Right atrium auricular region (tissue), 2 donors: ENCODE measurements at regions not wholly inside any gene's neighbourhood (a gene's known extent, or its start where the extent isn't known, plus 50 kb on each side); places are given as distances from the start of the nearest gene placed in this dataset.
A peak's percentile ranks its signal among the peaks of the same experiment; 100 is the strongest.
"Not testable (repeated sequence)": the region's sequence is repeated elsewhere in the genome, so short reads cannot be mapped to it uniquely, and the experiment has no call there.

Experiments used
- DNase-seq: peaks from one replicate; pipeline ENCODE4 v3.0.0-alpha.2; 2019; ENCODE audit warnings: low spot score
- H3K27ac ChIP-seq, 2 donors: fragments of 200-600 bp; sonication (generic); 1 replicate in 1 of 2; 2 replicates in 1 of 2; pipeline ENCODE4 v1.5.1; 2016 to 2019
- H3K27me3 ChIP-seq, 2 donors: fragments of 200-600 bp; sonication (generic); one replicate each; pipeline versions ENCODE4 v1.5.1 to v1.6.0; 2017 to 2019
- H3K36me3 ChIP-seq: fragments of 200-600 bp; sonication (generic); one replicate; pipeline ENCODE4 v1.5.1; 2016
- H3K4me1 ChIP-seq, 2 donors: fragments of 200-600 bp; sonication (generic); one replicate each; pipeline versions ENCODE4 v1.5.1 to v1.6.0; 2017 to 2019
- H3K4me3 ChIP-seq, 2 donors: fragments of 200-600 bp; sonication (generic); 1 replicate in 1 of 2; 2 replicates in 1 of 2; pipeline ENCODE4 v1.5.1; 2017 to 2019; ENCODE audit warnings: mild to moderate bottlenecking in 1 of 2, moderate library complexity in 1 of 2
- H3K9me3 ChIP-seq, 2 donors: fragments of 200-600 bp; sonication (generic); one replicate each; pipeline ENCODE4 v1.5.1; 2019
- TF ChIP-seq, protein P1 (sequence below), 2 donors: fragments of 200-600 bp; sonication (generic); IDR thresholded peaks; one replicate each; pipeline ENCODE4 v1.5.1; 2019; ENCODE audit warnings: antibody characterized with exemption in 2 of 2

DNA sequence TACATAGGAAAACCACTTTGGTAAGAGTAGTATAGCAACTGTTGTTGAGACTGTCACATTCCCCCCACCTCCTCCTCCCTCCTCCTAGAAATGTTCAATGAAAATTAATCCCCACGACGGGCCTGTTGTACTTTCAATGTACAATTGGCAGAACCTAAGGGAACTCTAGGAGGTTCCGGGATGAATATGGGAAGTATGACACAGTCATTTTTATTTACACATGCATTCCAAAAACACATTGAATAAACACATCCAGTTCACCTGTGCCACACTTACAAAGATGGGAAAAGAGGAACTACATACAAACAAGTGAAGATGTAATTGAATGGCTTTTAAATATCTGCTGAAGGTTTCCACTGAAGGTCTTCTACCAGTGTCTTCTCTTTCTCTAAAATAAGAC, 144.4 kb upstream of the NBPF11 start:
- H3K27me3 ChIP-seq, result no peaks in the 10 kb centered on the region
- H3K36me3 ChIP-seq, result no peaks in the 10 kb centered on the region
- no peaks in the 10 kb centered on the region for H3K4me1 ChIP-seq
- no peaks in the 10 kb centered on the region for H3K9me3 ChIP-seq
- H3K4me3 ChIP-seq, result no peak overlapping the region
- no peak overlapping the region for H3K27ac ChIP-seq
- TF ChIP-seq, protein P1, sequence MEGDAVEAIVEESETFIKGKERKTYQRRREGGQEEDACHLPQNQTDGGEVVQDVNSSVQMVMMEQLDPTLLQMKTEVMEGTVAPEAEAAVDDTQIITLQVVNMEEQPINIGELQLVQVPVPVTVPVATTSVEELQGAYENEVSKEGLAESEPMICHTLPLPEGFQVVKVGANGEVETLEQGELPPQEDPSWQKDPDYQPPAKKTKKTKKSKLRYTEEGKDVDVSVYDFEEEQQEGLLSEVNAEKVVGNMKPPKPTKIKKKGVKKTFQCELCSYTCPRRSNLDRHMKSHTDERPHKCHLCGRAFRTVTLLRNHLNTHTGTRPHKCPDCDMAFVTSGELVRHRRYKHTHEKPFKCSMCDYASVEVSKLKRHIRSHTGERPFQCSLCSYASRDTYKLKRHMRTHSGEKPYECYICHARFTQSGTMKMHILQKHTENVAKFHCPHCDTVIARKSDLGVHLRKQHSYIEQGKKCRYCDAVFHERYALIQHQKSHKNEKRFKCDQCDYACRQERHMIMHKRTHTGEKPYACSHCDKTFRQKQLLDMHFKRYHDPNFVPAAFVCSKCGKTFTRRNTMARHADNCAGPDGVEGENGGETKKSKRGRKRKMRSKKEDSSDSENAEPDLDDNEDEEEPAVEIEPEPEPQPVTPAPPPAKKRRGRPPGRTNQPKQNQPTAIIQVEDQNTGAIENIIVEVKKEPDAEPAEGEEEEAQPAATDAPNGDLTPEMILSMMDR (IDR thresholded peaks at IDR 0.05), result no peak
- DNase-seq, result no peak

DNA sequence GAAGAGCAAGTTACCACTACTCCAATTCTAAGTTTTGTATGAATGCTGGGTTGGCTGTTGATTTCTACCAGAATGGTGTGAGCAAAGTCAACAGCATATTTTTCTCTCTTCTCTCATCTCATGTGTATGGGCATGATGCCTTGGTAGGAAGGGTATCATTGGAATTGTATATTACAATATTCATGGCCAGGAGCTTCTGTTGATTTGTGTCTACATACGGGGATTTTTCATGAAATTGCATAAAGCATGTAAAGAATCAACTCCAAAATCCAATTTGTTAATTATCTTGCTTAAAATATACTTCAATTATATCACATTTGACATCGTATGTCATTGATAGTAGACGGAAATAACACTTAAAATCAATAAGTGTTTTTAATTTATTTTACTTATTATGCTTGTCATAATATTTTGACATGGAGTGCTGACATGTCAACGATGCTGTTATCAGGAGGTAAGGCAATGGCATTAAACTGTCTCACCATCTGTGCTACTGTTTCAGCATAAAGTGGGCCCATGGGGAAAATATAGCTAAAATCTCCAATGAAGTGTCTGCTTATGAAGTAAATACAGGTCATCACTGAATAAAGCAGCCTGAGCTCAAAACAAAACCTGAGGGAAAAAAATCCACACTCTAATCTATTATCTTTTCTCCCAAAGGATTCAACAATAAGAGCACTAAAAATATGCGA, 142.2 kb upstream of the NBPF11 start:
- no peaks in the 10 kb centered on the region for H3K36me3 ChIP-seq
- no peaks in the 10 kb centered on the region for H3K27me3 ChIP-seq
- TF ChIP-seq, protein P1 (IDR thresholded peaks at IDR 0.05), result no peak
- no peaks in the 10 kb centered on the region for H3K4me1 ChIP-seq
- H3K27ac ChIP-seq, result no peak overlapping the region
- no peaks in the 10 kb centered on the region for H3K9me3 ChIP-seq
- no peak overlapping the region for H3K4me3 ChIP-seq
- no peak for DNase-seq

DNA sequence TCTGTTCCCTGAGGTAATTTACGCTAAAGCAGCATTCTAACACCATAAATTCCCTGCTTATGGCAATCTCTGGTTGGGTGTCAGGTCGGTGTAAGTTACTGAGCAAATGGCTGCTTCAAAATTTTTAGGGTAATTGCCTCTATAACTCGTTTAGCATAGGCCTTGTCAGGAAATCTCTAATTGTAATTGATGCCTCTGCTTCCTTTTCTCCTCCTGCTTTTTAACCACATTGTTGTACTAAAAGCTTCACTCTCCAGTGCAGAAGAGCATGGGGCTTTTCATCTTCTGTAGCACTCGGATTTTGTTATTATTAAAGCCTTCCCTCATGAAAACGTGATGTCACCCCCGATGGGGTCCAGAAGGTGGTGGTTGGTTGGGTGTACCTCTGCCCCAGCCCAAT, 141.6 kb upstream of the NBPF11 start:
- DNase-seq, result no peak

DNA sequence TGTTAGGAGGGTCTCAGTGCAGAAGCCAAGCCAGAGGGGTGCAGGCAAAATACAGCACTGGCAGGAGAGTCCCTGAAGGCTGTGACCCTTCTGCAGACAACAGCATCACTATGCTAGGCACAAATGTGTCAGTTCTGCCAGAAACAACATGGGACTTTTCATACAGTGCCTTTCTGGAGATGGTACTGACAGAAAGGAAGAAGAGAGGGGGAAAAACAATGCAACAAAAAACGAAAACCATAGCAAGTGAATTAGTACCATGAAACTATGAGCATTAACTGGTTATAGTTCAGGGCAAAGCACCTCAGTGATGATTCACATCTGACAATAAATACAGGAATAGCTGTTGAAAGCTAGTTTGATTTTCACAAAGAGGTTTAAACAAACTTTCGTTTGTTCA, 140.8 kb upstream of the NBPF11 start:
- Histone ChIP-seq H3K36me3 (no peaks in the 10 kb centered on the region), H3K9me3 (no peaks in the 10 kb centered on the region), H3K4me3 (no peak overlapping the region), H3K27me3 (no peaks in the 10 kb centered on the region), H3K4me1 (no peaks in the 10 kb centered on the region), H3K27ac (no peak overlapping the region)
- no peak for DNase-seq
- TF ChIP-seq, protein P1 (IDR thresholded peaks at IDR 0.05), result no peak

More for the DNA sequence above, 141.6 kb upstream of the NBPF11 start:
- no peaks in the 10 kb centered on the region for H3K27me3 ChIP-seq
- no peaks in the 10 kb centered on the region for H3K9me3 ChIP-seq
- no peak overlapping the region for H3K4me3 ChIP-seq
- TF ChIP-seq, protein P1 (IDR thresholded peaks at IDR 0.05), result no peak
- no peaks in the 10 kb centered on the region for H3K36me3 ChIP-seq
- no peaks in the 10 kb centered on the region for H3K4me1 ChIP-seq
- H3K27ac ChIP-seq, result no peak overlapping the region

DNA sequence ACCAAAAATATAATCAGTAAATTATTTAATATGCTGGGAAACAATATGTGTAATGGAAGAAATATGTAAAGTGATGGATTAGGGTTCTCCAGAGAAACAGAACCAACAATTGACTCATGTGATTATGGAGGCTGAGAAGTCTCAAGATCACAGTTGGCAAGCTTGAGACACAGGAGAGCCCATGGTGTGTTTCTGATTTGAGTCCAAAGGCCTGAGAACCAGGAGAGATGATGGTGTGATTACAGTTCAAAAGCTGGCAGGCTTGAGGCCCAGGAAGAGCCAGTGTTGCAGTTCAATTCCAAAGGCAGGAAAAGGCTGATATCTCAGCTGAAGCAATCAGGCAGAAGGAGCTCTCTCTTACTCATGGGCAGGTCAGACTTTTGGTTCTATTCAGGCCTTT, 138.8 kb upstream of the NBPF11 start:
- Histone ChIP-seq H3K27me3 (no peaks in the 10 kb centered on the region), H3K27ac (no peak overlapping the region), H3K4me3 (no peak overlapping the region), H3K4me1 (no peaks in the 10 kb centered on the region), H3K36me3 (no peaks in the 10 kb centered on the region), H3K9me3 (no peaks in the 10 kb centered on the region)
- DNase-seq, result no peak
- TF ChIP-seq, protein P1 (IDR thresholded peaks at IDR 0.05), result no peak

DNA sequence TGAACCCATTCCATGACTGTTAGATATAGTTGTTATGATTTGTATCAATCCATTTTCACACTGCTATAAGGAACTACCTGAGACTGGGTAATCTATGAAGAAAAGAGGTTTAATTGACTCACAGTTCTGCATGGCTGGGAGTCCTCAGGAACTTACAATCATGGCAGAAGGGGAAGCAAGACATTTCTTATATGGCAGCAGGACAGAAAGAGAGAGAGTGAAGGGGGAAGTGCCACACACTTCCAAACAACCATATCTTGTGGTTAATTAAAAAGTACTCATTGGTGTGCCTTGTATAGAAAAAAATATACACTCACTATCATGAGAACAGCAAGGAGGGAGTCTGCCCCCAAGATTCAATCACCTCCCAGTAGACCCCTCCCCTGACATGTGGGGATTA, 137.6 kb upstream of the NBPF11 start:
- Histone ChIP-seq H3K9me3 (no peaks in the 10 kb centered on the region), H3K27me3 (no peaks in the 10 kb centered on the region), H3K27ac (no peak overlapping the region), H3K4me1 (no peaks in the 10 kb centered on the region), H3K36me3 (no peaks in the 10 kb centered on the region), H3K4me3 (no peak overlapping the region)
- no peak for DNase-seq
- TF ChIP-seq, protein P1 (IDR thresholded peaks at IDR 0.05), result no peak

DNA sequence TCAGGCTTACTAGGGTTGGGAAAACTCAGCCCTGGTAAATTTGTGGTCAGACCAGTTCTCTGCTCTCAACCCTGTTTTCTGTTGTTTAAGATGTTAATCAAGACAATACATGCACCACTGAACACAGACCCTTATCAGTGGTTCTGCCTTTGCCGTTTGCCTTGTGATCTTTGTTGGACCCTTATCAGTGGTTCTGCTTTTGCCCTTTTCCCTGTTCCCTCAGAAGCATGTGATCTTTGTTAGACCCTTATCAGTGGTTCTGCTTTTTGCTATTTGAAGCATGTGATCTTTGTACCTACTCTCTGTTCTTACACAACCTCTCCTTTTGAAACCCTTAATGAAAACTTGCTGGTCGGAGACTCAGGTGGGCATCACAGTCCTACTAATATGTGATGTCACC, 133.9 kb upstream of the NBPF11 start:
- H3K4me1 ChIP-seq, H3K27ac ChIP-seq, H3K27me3 ChIP-seq, H3K4me3 ChIP-seq, DNase-seq, H3K36me3 ChIP-seq, H3K9me3 ChIP-seq: not testable (repeated sequence)

DNA sequence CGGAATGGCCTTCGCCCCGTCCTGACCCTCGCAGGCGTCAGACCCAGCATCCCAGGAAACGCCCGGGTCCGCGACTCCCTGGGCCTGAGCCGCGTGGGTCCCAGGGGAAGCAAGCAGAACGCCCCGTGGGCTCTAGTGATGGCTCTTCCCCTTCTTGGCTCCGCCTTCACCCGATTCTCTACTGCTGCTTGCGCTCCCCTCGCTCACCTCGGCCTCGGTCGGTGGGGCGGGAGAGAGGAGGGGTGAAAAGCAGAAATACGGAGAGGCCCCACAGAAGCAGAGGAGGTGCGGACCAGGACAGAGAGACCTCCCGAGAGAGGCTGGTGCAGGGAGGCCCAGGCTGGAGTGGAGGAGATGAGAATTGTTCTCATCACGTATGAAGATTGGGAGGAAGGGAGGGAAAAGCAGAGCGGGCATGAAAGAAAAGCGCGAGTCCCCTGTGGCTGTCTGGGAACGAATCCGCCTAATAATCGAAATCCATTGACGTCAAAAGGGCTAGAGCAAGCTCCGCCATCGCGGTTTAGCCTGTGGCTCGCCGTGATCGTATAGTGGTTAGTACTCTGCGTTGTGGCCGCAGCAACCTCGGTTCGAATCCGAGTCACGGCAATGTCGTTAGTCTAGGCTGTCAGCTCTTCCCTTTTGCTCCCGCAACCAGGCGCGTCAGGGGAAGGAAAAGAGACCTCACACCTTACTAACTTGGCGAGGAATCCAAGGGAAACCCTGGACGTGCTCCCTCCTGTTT, 128.9 kb upstream of the NBPF11 start:
- not testable (repeated sequence) for H3K27ac ChIP-seq, H3K4me1 ChIP-seq
- peak overlapping the region in 1 of 2 donors; percentile 25 for H3K4me3 ChIP-seq

More for the DNA sequence above, 128.9 kb upstream of the NBPF11 start:
- H3K27me3 ChIP-seq, H3K36me3 ChIP-seq, DNase-seq, H3K9me3 ChIP-seq: not testable (repeated sequence)
